SU-DHL-6 (cell line): ENCODE measurements at regions not wholly inside any gene's neighbourhood (a gene's known extent, or its start where the extent isn't known, plus 50 kb on each side); places are given as distances from the start of the nearest gene placed in this dataset.

Experiments
- H2AFZ ChIP-seq: fragments of 200-600 bp; sonication (generic); 2 replicates; pipeline ENCODE4 v1.6.1; 2014; ENCODE audit warnings: low read depth, mild to moderate bottlenecking, moderate library complexity, mixed read lengths, antibody characterized with exemption, low read length; ENCODE audit not compliant: severe bottlenecking
- H3F3A ChIP-seq: fragments of 200-600 bp; shearing (Covaris generic); 2 replicates; pipeline ENCODE4 v1.6.0; 2016; ENCODE audit warnings: antibody characterized with exemption, mild to moderate bottlenecking; ENCODE audit not compliant: insufficient read depth
- H3K27ac ChIP-seq: fragments of 200-600 bp; sonication (generic); 2 replicates; pipeline ENCODE4 v1.5.1; 2016; ENCODE audit warnings: low read depth, mild to moderate bottlenecking, low read length, moderate library complexity, mixed read lengths
- H3K27me3 ChIP-seq: fragments of 200-600 bp; sonication (generic), shearing (Covaris generic); 2 replicates; pipeline ENCODE4 v1.6.0; 2014; ENCODE audit warnings: mild to moderate bottlenecking, low read length
- H3K36me3 ChIP-seq: fragments of 200-600 bp; sonication (generic); 2 replicates; pipeline ENCODE4 v1.6.1; 2014; ENCODE audit warnings: mild to moderate bottlenecking, low read length, mixed read lengths
- H3K4me2 ChIP-seq: fragments of 300-600, 200-600 bp; shearing (Covaris generic), sonication (generic); 2 replicates; pipeline ENCODE4 v1.6.0; 2014; ENCODE audit warnings: low read length, low read depth, mild to moderate bottlenecking; ENCODE audit not compliant: poor library complexity, severe bottlenecking
- H3K4me3 ChIP-seq: fragments of 200-600 bp; sonication (generic); 2 replicates; pipeline ENCODE4 v1.5.1; 2014; ENCODE audit warnings: antibody characterized with exemption, low read length, mild to moderate bottlenecking, mixed read lengths; ENCODE audit not compliant: insufficient read depth, poor library complexity, severe bottlenecking
- H3K79me2 ChIP-seq: fragments of 200-600 bp; sonication (generic); 2 replicates; pipeline ENCODE4 v1.6.1; 2014; ENCODE audit warnings: mild to moderate bottlenecking, low read length, moderate library complexity; ENCODE audit not compliant: insufficient read depth
- H3K9ac ChIP-seq: fragments of 200-600 bp; sonication (generic); 2 replicates; pipeline ENCODE4 v1.7.0; 2014; ENCODE audit warnings: mild to moderate bottlenecking, low read length
- H3K9me2 ChIP-seq: fragments of 200-600 bp; sonication (generic); replicated peaks from 2 replicates; pipeline ENCODE4 v1.6.1; 2014; ENCODE audit warnings: low read length; ENCODE audit not compliant: insufficient read depth
- H3K9me3 ChIP-seq: fragments of 200-600 bp; sonication (generic); 2 replicates; pipeline ENCODE4 v1.6.1; 2014; ENCODE audit warnings: low read length, mixed read lengths; ENCODE audit not compliant: insufficient read depth
- H4K20me1 ChIP-seq: fragments of 200-600 bp; sonication (generic); 2 replicates; pipeline ENCODE4 v1.6.1; 2014; ENCODE audit warnings: low read depth, mild to moderate bottlenecking, antibody characterized with exemption, low read length, moderate library complexity, mixed read lengths
- CTCF ChIP-seq: fragments of 200-600 bp; sonication (generic); IDR thresholded peaks from one replicate; pipeline ENCODE4 v1.5.1; 2017; ENCODE audit warnings: antibody characterized with exemption, mild to moderate bottlenecking, low read length, moderate library complexity; ENCODE audit not compliant: insufficient read depth, poor library complexity, severe bottlenecking
- EZH2phosphoT487 ChIP-seq: fragments of 200-600 bp; sonication (generic), shearing (Covaris generic); conservative IDR thresholded peaks from 2 replicates; pipeline ENCODE4 v1.6.1; 2018; ENCODE audit warnings: mild to moderate bottlenecking, antibody characterized with exemption, low read length, moderate library complexity, mixed read lengths

DNA sequence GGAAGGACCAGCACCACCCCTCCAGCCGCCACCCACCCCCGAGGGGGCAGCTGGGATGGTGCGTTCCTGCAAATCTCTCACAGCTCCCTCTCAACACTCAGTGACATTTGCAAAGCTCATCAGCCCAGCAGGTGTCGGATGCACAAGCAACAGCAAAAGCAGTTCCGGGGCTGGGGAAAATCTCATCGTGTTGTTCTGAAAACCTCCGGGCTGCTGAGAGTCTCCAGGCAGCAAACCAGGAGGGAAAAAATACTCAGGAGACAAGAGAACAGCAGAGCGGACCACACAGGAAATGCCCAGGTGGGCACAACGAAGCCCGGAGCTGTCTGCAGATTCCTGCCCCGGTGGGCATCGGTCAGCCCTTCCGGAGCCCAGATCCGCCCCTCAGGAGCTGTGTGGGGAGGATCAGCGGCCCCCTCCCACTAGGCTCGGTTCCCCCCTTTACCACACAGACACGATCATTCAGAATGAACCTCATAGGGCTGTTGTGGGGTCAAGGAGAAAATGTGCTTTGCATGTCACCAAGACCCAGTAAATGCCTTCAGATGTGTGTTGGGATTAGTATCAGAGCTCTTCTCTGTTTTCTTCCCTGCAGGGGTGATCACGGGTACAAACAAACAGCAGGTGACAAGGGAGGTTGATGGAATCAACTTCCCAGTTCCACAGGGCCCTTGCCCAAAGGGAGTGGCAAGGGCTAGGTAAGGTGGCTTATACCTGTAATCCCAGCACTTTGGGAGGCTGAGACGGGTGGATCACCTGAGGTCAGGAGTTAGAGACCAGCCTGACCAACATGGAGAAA is 127.0 kb upstream of the TIAM1 start:
- H3K27ac ChIP-seq, result no peak overlapping the region
- H3K9me3 ChIP-seq, result no peaks in the 10 kb centered on the region
- no peaks in the 10 kb centered on the region for H3F3A ChIP-seq
- no peak overlapping the region for H3K4me2 ChIP-seq
- H4K20me1 ChIP-seq, result no peaks in the 10 kb centered on the region
- no peak for TF ChIP-seq EZH2phosphoT487
- TF ChIP-seq CTCF, result no peak
- H3K9ac ChIP-seq, result no peak overlapping the region
- no peaks in the 10 kb centered on the region for H3K36me3 ChIP-seq
- no peak overlapping the region for H3K4me3 ChIP-seq
- no peak overlapping the region for H2AFZ ChIP-seq
- H3K79me2 ChIP-seq, result peaks cover 22% of the 10 kb centered on the region
- H3K27me3 ChIP-seq, result no peaks in the 10 kb centered on the region
- no peaks in the 10 kb centered on the region for H3K9me2 ChIP-seq

- TF ChIP-seq CTCF (no peak), EZH2phosphoT487 (no peak)
- no peak overlapping the region for H3K4me2 ChIP-seq
- H3K9me2 ChIP-seq, result no peaks in the 10 kb centered on the region
- H3K27me3 ChIP-seq, result no peaks in the 10 kb centered on the region
- H3K27ac ChIP-seq, result no peak overlapping the region
- no peaks in the 10 kb centered on the region for H3K9me3 ChIP-seq
- no peak overlapping the region for H3K9ac ChIP-seq
- no peaks in the 10 kb centered on the region for H4K20me1 ChIP-seq
- no peak overlapping the region for H3K4me3 ChIP-seq
- H2AFZ ChIP-seq, result no peak overlapping the region
- H3K79me2 ChIP-seq, result 0 out of 2 replicates have a peak, but pooled peaks cover under 1% of the 10 kb centered on the region
- H3F3A ChIP-seq, result no peaks in the 10 kb centered on the region
- 0 out of 2 replicates have a peak, but pooled peaks cover 3% of the 10 kb centered on the region for H3K36me3 ChIP-seq
Observed at GRCh38 chr21:31460980-31461379, 116.9 kb upstream of the TIAM1 start.

GRCh38 chr21:31459457-31459856 is 115.4 kb upstream of the TIAM1 start:
- no peaks in the 10 kb centered on the region for H3K27me3 ChIP-seq
- H2AFZ ChIP-seq, result no peak overlapping the region
- H4K20me1 ChIP-seq, result no peaks in the 10 kb centered on the region

More at GRCh38 chr21:31459457-31459856, 115.4 kb upstream of the TIAM1 start:
- Histone ChIP-seq H3K9me2 (no peaks in the 10 kb centered on the region), H3K9ac (no peak overlapping the region), H3K9me3 (no peaks in the 10 kb centered on the region), H3K36me3 (0 out of 2 replicates have a peak, but pooled peaks cover 3% of the 10 kb centered on the region), H3K79me2 (no peaks in the 10 kb centered on the region), H3K4me2 (no peak overlapping the region), H3K4me3 (no peak overlapping the region), H3F3A (no peaks in the 10 kb centered on the region), H3K27ac (no peak overlapping the region)
- TF ChIP-seq CTCF (no peak), EZH2phosphoT487 (no peak)
